Smooth muscle cell (in vitro differentiated cells): ENCODE measurements at regions not wholly inside any gene's neighbourhood (a gene's known extent, or its start where the extent isn't known, plus 50 kb on each side); places are given as distances from the start of the nearest gene placed in this dataset.
A peak's percentile ranks its signal among the peaks of the same experiment; 100 is the strongest.

Experiments used
- DNase-seq: peaks from one replicate; lab custom pipeline; 2025; ENCODE audit not compliant: unreplicated experiment; lab: John Stamatoyannopoulos, UW
- H2AFZ ChIP-seq: fragments of 200-600 bp; sonication (generic); 2 replicates; pipeline ENCODE4 v1.6.0; 2016; ENCODE audit warnings: antibody characterized with exemption, low read depth, mild to moderate bottlenecking
- H3F3A ChIP-seq: fragments of 200-600 bp; sonication (generic); 2 replicates; pipeline ENCODE4 v1.6.0; 2017; ENCODE audit warnings: antibody characterized with exemption, low read depth
- H3K27ac ChIP-seq: fragments of 200-600 bp; sonication (generic); 2 replicates; pipeline ENCODE4 v1.5.1; 2016; ENCODE audit warnings: low read depth, mild to moderate bottlenecking
- H3K27me3 ChIP-seq: fragments of 200-600 bp; sonication (generic); 2 replicates; pipeline ENCODE4 v1.6.1; 2016; ENCODE audit warnings: low read depth, mild to moderate bottlenecking
- H3K36me3 ChIP-seq: fragments of 200-600 bp; sonication (generic); 2 replicates; pipeline ENCODE4 v1.5.1; 2016; ENCODE audit warnings: low read depth
- H3K4me1 ChIP-seq: fragments of 200-600 bp; sonication (generic); 2 replicates; pipeline ENCODE4 v1.5.1; 2016; ENCODE audit warnings: low read depth
- H3K4me2 ChIP-seq: fragments of 200-600 bp; sonication (generic); 2 replicates; pipeline ENCODE4 v1.6.0; 2016; ENCODE audit warnings: mild to moderate bottlenecking
- H3K4me3 ChIP-seq: fragments of 200-600 bp; sonication (generic); 2 replicates; pipeline ENCODE4 v1.5.1; 2016; ENCODE audit warnings: mild to moderate bottlenecking
- H3K79me2 ChIP-seq: fragments of 200-600 bp; sonication (generic); 2 replicates; pipeline ENCODE4 v1.6.0; 2016; ENCODE audit warnings: low read depth, mild to moderate bottlenecking
- H3K9ac ChIP-seq: fragments of 200-600 bp; sonication (generic); 2 replicates; pipeline ENCODE4 v1.6.0; 2016; ENCODE audit warnings: low read depth
- H3K9me3 ChIP-seq: fragments of 200-600 bp; sonication (generic); replicated peaks from 2 replicates; pipeline ENCODE4 v1.5.1; 2016; ENCODE audit warnings: low read depth
- H4K20me1 ChIP-seq: fragments of 200-600 bp; sonication (generic); 2 replicates; pipeline ENCODE4 v1.6.0; 2016; ENCODE audit warnings: low read depth
- CTCF ChIP-seq: fragments of 200-600 bp; sonication (generic); IDR thresholded peaks from 2 replicates; pipeline ENCODE4 v1.5.1; 2017; ENCODE audit warnings: borderline replicate concordance, mild to moderate bottlenecking, antibody characterized with exemption; ENCODE audit not compliant: insufficient read depth, poor library complexity, severe bottlenecking
- WGBS: methylation state at CpG from one replicate; pipeline ENCODE4 v1.1.7; 2016; ENCODE audit warnings: low lambda C conversion rate; 5-methylcytosine and 5-hydroxymethylcytosine counted together

GRCh38 chr7:85630904-85631600 is 444.2 kb upstream of the SEMA3D start:
- H3K4me3 ChIP-seq: no peak overlapping the region
- H3K4me1 ChIP-seq: peaks cover 11% of the 10 kb centered on the region
- H4K20me1 ChIP-seq: no peaks in the 10 kb centered on the region
- H3K79me2 ChIP-seq: no peaks in the 10 kb centered on the region
- H2AFZ ChIP-seq: peak overlapping the region; percentile 72
- H3K36me3 ChIP-seq: no peaks in the 10 kb centered on the region
- H3F3A ChIP-seq: no peaks in the 10 kb centered on the region
- 74% methylated on average over 1 of the region's 1 CpG for WGBS
- no peak for DNase-seq
- H3K27ac ChIP-seq: no peak overlapping the region
- H3K4me2 ChIP-seq: no peak overlapping the region
- H3K27me3 ChIP-seq: no peaks in the 10 kb centered on the region
- H3K9me3 ChIP-seq: no peaks in the 10 kb centered on the region
- TF ChIP-seq CTCF: no peak
- H3K9ac ChIP-seq: no peak overlapping the region

GRCh38 chr7:85627791-85628586 is 441.1 kb upstream of the SEMA3D start:
- no peaks in the 10 kb centered on the region for H3K9me3 ChIP-seq
- H3K79me2 ChIP-seq: no peaks in the 10 kb centered on the region
- H3K4me2 ChIP-seq: no peak overlapping the region
- no peaks in the 10 kb centered on the region for H3K36me3 ChIP-seq
- H3K4me1 ChIP-seq: peaks cover 11% of the 10 kb centered on the region
- WGBS: 97% methylated on average over 5 of the region's 5 CpGs
- no peak overlapping the region for H3K4me3 ChIP-seq
- no peak for TF ChIP-seq CTCF
- H4K20me1 ChIP-seq: no peaks in the 10 kb centered on the region
- no peak overlapping the region for H2AFZ ChIP-seq
- no peaks in the 10 kb centered on the region for H3K27me3 ChIP-seq
- H3K9ac ChIP-seq: no peak overlapping the region
- H3F3A ChIP-seq: no peaks in the 10 kb centered on the region
- H3K27ac ChIP-seq: no peak overlapping the region
- DNase-seq: no peak

- Histone ChIP-seq H3K9me3 (no peaks in the 10 kb centered on the region), H3K4me2 (no peak overlapping the region), H3K27ac (no peak overlapping the region), H3K36me3 (no peaks in the 10 kb centered on the region), H2AFZ (no peak overlapping the region), H3K4me3 (no peak overlapping the region), H3K4me1 (no peaks in the 10 kb centered on the region), H3K27me3 (no peaks in the 10 kb centered on the region), H3F3A (no peaks in the 10 kb centered on the region), H3K9ac (no peak overlapping the region), H3K79me2 (no peaks in the 10 kb centered on the region), H4K20me1 (no peaks in the 10 kb centered on the region)
- WGBS: 100% methylated on average over 1 of the region's 1 CpG
- no peak for DNase-seq
- TF ChIP-seq CTCF: no peak
These were observed 435.2 kb upstream of the SEMA3D start for GRCh38 chr7:85622059-85622458.
